ENCODE measurements at regions not wholly inside any gene's neighbourhood (a gene's known extent, or its start where the extent isn't known, plus 50 kb on each side); places are given as distances from the start of the nearest gene placed in this dataset.

DNA sequence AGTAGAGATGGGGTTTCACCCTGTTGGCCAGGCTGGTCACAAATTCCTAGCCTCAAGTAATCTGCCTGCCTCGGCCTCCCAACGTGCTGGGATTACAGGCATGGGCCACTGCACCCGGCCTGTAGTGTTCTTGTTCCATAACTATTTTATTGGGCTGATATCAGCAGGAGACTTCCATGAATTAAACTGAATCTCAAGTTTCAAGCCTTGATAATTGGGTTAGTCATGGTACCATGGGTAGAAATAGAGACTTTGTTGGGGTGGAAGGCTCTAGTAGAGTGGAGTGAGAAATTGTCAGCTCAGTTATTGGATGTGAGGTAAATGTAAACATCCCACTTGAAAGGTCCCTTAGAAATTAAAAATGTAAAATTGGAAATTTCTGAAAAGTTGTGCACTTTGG, 419.1 kb downstream of the ADGRL2 start:
- TF ChIP-seq FOXP2 (optimal IDR thresholded peaks at IDR 0.05; ENCODE audit: borderline replicate concordance, extremely low read depth, extremely low read length, insufficient read depth) (no peak), POLR2AphosphoS5 (IDR thresholded peaks at IDR 0.05; ENCODE audit: low read depth, low read length) (no peak), SIN3A (IDR thresholded peaks at IDR 0.05; ENCODE audit: borderline replicate concordance, insufficient read depth, low read length) (no peak), TAF1 (IDR thresholded peaks at IDR 0.05; ENCODE audit: borderline replicate concordance, insufficient read depth, low read length) (no peak)
- TF ChIP-seq, protein P1, sequence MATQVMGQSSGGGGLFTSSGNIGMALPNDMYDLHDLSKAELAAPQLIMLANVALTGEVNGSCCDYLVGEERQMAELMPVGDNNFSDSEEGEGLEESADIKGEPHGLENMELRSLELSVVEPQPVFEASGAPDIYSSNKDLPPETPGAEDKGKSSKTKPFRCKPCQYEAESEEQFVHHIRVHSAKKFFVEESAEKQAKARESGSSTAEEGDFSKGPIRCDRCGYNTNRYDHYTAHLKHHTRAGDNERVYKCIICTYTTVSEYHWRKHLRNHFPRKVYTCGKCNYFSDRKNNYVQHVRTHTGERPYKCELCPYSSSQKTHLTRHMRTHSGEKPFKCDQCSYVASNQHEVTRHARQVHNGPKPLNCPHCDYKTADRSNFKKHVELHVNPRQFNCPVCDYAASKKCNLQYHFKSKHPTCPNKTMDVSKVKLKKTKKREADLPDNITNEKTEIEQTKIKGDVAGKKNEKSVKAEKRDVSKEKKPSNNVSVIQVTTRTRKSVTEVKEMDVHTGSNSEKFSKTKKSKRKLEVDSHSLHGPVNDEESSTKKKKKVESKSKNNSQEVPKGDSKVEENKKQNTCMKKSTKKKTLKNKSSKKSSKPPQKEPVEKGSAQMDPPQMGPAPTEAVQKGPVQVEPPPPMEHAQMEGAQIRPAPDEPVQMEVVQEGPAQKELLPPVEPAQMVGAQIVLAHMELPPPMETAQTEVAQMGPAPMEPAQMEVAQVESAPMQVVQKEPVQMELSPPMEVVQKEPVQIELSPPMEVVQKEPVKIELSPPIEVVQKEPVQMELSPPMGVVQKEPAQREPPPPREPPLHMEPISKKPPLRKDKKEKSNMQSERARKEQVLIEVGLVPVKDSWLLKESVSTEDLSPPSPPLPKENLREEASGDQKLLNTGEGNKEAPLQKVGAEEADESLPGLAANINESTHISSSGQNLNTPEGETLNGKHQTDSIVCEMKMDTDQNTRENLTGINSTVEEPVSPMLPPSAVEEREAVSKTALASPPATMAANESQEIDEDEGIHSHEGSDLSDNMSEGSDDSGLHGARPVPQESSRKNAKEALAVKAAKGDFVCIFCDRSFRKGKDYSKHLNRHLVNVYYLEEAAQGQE (IDR thresholded peaks at IDR 0.05; ENCODE audit: insufficient read depth in 1 of 2, low read depth in 2 of 2, low read length in 2 of 2) = no peak

DNA sequence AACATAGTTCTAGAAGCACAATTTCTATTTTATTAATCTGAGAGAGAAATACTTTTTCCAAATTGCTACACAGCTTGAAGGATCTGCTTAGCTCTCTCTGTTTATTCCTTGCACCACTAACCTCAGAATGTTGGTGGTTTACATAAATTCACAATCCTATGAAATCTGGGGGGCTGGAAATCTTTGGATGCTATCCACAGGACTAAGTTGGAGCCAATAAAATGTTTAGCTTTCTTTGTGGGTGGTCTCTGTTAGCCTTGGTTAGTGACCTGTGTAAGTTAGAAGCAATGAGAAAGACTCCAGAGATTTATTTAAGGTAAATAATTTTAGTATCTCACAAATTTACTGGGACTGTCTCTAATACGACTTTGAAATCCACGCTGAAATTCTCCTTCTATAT, 418.1 kb downstream of the ADGRL2 start:
- TF ChIP-seq, protein P1 (IDR thresholded peaks at IDR 0.05; ENCODE audit: insufficient read depth in 1 of 2, low read depth in 2 of 2, low read length in 2 of 2) = no peak

DNA sequence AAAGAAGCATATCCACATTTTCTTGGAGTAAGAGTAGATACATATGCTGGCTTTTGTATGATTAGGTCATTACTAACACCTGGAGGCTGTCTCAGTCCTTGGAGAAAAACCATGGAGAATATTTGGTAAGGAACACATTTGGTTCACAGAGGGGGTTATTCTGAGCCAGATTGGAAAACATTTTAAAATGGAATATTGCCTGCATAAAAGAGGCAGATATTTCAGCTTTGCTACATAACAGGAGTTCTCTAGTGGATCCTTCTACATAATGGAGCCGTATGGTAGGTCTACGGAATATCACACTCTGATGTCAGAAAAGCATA, 415.1 kb downstream of the ADGRL2 start:
- TF ChIP-seq FOXP2 (optimal IDR thresholded peaks at IDR 0.05; ENCODE audit: borderline replicate concordance, extremely low read depth, extremely low read length, insufficient read depth) (no peak), SIN3A (IDR thresholded peaks at IDR 0.05; ENCODE audit: borderline replicate concordance, insufficient read depth, low read length) (no peak), TAF1 (IDR thresholded peaks at IDR 0.05; ENCODE audit: borderline replicate concordance, insufficient read depth, low read length) (no peak), POLR2AphosphoS5 (IDR thresholded peaks at IDR 0.05; ENCODE audit: low read depth, low read length) (no peak)
- TF ChIP-seq, protein P1 (IDR thresholded peaks at IDR 0.05; ENCODE audit: insufficient read depth in 1 of 2, low read depth in 2 of 2, low read length in 2 of 2) = no peak

DNA sequence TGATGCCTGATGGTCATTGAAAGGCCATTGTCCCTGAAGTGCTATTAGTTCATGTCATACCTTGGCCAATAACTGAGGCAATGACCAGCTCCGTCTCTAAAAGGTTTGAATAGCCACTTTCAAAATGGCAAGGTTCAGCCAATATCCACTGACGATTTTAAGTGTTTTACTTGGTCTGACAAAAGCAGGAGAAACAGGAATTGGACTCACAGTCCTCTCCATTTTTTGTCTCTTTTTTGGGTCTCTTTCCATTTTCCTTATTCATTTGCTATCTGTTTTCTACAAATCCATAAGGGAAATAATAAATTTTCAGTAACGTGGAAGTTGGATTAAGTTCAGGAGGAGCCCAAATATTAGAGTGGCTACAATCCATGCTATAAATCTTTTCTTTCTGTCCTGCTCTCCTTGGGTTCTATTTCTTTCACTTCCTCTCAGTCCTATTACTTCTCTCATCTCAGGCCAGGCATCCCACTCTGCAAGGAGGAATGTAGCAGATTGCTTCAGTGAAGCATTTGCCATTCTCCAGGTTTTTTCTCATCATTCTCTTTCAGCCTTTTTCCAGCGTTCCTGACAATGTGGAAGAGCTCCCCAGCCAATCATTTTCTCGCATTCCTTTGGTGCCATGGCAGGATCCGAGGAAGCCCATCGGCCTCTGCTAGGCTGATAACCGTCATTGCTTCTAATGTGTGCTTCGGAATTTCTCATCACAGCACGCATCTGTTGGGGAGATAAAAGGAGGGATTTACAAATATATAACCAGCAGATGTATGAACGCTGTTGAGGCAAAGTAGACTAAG, 414.5 kb downstream of the ADGRL2 start:
- TF ChIP-seq TAF1 (IDR thresholded peaks at IDR 0.05; ENCODE audit: borderline replicate concordance, insufficient read depth, low read length) = no peak
- no peak for TF ChIP-seq FOXP2 (optimal IDR thresholded peaks at IDR 0.05; ENCODE audit: borderline replicate concordance, extremely low read depth, extremely low read length, insufficient read depth)
- TF ChIP-seq, protein P1 (IDR thresholded peaks at IDR 0.05; ENCODE audit: insufficient read depth in 1 of 2, low read depth in 2 of 2, low read length in 2 of 2) = no peak
- no peak for TF ChIP-seq SIN3A (IDR thresholded peaks at IDR 0.05; ENCODE audit: borderline replicate concordance, insufficient read depth, low read length)
- TF ChIP-seq POLR2AphosphoS5 (IDR thresholded peaks at IDR 0.05; ENCODE audit: low read depth, low read length) = no peak

DNA sequence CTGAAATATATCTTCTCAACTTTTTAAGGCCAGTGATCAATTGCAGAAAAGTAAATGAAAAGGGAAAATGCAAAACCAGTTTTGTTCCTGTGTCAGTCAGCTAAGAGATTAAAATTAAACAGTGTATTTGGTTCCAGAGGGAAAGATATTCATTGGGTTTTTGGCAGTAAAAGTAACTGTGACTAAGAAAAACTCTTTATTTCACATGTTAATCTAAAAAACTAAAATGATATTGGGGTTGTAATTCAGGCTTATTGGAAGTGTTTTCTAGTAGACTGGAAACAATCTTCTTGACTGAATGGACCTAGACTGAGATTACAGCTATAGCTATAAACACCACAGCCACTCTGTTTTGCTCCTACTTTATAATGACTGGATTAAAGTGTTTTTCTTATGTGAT, 413.9 kb downstream of the ADGRL2 start:
- TF ChIP-seq SIN3A (IDR thresholded peaks at IDR 0.05; ENCODE audit: borderline replicate concordance, insufficient read depth, low read length) (no peak), TAF1 (IDR thresholded peaks at IDR 0.05; ENCODE audit: borderline replicate concordance, insufficient read depth, low read length) (no peak), POLR2AphosphoS5 (IDR thresholded peaks at IDR 0.05; ENCODE audit: low read depth, low read length) (no peak)
- TF ChIP-seq, protein P1 (IDR thresholded peaks at IDR 0.05; ENCODE audit: insufficient read depth in 1 of 2, low read depth in 2 of 2, low read length in 2 of 2) = no peak
